ENCODE measurements at regions not wholly inside any gene's neighbourhood (a gene's known extent, or its start where the extent isn't known, plus 50 kb on each side); places are given as distances from the start of the nearest gene placed in this dataset.

DNA sequence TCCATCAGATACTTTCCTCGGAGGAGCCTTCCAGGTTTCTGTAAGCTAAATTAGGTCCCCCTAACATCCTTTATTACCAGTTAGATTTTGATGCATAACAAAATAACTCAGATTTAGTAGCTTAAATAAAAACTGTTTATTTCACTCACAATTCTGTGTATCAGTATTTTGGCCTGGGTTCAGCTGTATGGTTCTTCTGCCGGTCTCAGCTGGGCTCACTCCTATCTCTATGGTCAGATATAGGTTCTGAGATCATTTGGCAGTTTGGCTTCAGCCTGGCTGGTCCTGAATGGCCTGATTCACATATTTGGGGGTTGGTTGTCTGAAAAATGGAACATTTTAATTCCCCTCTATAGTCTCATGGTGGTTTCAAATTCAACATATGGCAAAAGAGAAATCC is 1125.3 kb downstream of the TBL1XR1 start:
- TF ChIP-seq YY1 (IDR thresholded peaks at IDR 0.05; ENCODE audit: insufficient read depth, insufficient read length), result no peak
- TF ChIP-seq SUZ12 (IDR thresholded peaks at IDR 0.05; ENCODE audit: extremely low read depth, insufficient read depth, insufficient read length), result no peak
